GM23338 (cell line): ENCODE measurements at regions not wholly inside any gene's neighbourhood (a gene's known extent, or its start where the extent isn't known, plus 50 kb on each side); places are given as distances from the start of the nearest gene placed in this dataset.

Source experiments
- CREB1 ChIP-seq: fragments of 250-450 bp; sonication (Bioruptor Pico); IDR thresholded peaks from 2 replicates; pipeline ENCODE4 v1.5.0; 2020; ENCODE audit warnings: low read depth, mild to moderate bottlenecking, moderate library complexity
- EZH2 ChIP-seq: fragments of 200-600 bp; sonication (generic); IDR thresholded peaks from one replicate; pipeline ENCODE4 v1.8.0; 2017; ENCODE audit warnings: antibody characterized with exemption, mild to moderate bottlenecking, low read depth; ENCODE audit not compliant: unreplicated experiment
- EZH2phosphoT487 ChIP-seq: fragments of 200-600 bp; sonication (generic); IDR thresholded peaks from one replicate; pipeline ENCODE4 v1.8.1; 2018; ENCODE audit warnings: antibody characterized with exemption; ENCODE audit not compliant: unreplicated experiment
- JUNB ChIP-seq: IDR thresholded peaks from one replicate; pipeline ENCODE4 v1.6.1; 2016; ENCODE audit warnings: antibody characterized with exemption; ENCODE audit not compliant: unreplicated experiment
- POLR2AphosphoS5 ChIP-seq: IDR thresholded peaks from 2 replicates; pipeline ENCODE4 v1.6.1; 2016; ENCODE audit warnings: antibody characterized with exemption, low read depth
- REST ChIP-seq: IDR thresholded peaks from one replicate; pipeline ENCODE4 v1.6.1; 2018; ENCODE audit warnings: antibody characterized with exemption; ENCODE audit not compliant: unreplicated experiment
- STAT1 ChIP-seq: IDR thresholded peaks from one replicate; pipeline ENCODE4 v1.6.1; 2016; ENCODE audit warnings: antibody characterized with exemption; ENCODE audit not compliant: unreplicated experiment
- ZNF114 ChIP-seq: fragments of 250-450 bp; sonication (Bioruptor Pico); IDR thresholded peaks from 2 replicates; pipeline ENCODE4 v1.5.0; 2020; ENCODE audit warnings: mild to moderate bottlenecking, moderate library complexity
- ZNF331 ChIP-seq: fragments of 250-450 bp; sonication (Bioruptor Pico); IDR thresholded peaks from 2 replicates; pipeline ENCODE4 v1.5.0; 2020; ENCODE audit warnings: low read depth, mild to moderate bottlenecking, moderate library complexity
- TF ChIP-seq, protein P1 (sequence below), 2 experiments: fragments of 200-600 bp in 1 of 2; sonication (generic) in 1 of 2; conservative IDR thresholded peaks; 2 replicates each; pipeline versions ENCODE4 v1.5.1 to v1.6.1; 2016 to 2017; ENCODE audit warnings: antibody characterized with exemption in 2 of 2, low read depth in 2 of 2, mild to moderate bottlenecking in 2 of 2, moderate library complexity in 1 of 2
- TF ChIP-seq, protein P2 (sequence below): IDR thresholded peaks from 2 replicates; pipeline ENCODE4 v1.6.1; 2016; ENCODE audit warnings: antibody characterized with exemption

DNA sequence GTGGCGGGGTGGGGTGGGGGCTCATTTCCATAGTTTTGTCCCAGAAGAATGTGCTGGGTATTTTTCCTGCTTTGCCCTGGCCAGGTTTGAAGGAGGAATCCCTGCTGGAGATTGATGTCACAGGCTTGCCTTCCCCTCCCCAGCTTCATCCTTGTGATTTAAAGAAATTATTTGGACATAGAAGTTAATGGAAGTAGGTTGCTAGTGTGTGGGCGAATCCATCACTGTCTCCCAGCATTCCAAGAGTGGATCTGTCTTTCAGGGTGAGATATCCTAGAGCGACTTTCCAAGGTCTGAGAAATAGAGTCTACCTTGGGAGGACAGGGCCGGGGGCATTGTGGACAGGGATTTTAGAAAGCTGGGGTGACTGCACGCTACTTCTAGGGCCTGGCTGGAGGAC lies 64.9 kb upstream of the HSPA9 start:
- TF ChIP-seq, protein P1, sequence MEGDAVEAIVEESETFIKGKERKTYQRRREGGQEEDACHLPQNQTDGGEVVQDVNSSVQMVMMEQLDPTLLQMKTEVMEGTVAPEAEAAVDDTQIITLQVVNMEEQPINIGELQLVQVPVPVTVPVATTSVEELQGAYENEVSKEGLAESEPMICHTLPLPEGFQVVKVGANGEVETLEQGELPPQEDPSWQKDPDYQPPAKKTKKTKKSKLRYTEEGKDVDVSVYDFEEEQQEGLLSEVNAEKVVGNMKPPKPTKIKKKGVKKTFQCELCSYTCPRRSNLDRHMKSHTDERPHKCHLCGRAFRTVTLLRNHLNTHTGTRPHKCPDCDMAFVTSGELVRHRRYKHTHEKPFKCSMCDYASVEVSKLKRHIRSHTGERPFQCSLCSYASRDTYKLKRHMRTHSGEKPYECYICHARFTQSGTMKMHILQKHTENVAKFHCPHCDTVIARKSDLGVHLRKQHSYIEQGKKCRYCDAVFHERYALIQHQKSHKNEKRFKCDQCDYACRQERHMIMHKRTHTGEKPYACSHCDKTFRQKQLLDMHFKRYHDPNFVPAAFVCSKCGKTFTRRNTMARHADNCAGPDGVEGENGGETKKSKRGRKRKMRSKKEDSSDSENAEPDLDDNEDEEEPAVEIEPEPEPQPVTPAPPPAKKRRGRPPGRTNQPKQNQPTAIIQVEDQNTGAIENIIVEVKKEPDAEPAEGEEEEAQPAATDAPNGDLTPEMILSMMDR (conservative IDR thresholded peaks at IDR 0.05; ENCODE audit: low read depth in 2 of 2), result no peak
- no peak for TF ChIP-seq EZH2
- TF ChIP-seq EZH2phosphoT487, result no peak
- no peak for TF ChIP-seq CREB1 (CRISPR knock-in tag)
- TF ChIP-seq REST, result no peak
- no peak for TF ChIP-seq POLR2AphosphoS5
- TF ChIP-seq ZNF331 (CRISPR knock-in tag), result no peak
- TF ChIP-seq JUNB, result no peak
- no peak for TF ChIP-seq STAT1
- no peak for TF ChIP-seq ZNF114 (CRISPR knock-in tag)
- TF ChIP-seq, protein P2, sequence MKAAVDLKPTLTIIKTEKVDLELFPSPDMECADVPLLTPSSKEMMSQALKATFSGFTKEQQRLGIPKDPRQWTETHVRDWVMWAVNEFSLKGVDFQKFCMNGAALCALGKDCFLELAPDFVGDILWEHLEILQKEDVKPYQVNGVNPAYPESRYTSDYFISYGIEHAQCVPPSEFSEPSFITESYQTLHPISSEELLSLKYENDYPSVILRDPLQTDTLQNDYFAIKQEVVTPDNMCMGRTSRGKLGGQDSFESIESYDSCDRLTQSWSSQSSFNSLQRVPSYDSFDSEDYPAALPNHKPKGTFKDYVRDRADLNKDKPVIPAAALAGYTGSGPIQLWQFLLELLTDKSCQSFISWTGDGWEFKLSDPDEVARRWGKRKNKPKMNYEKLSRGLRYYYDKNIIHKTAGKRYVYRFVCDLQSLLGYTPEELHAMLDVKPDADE, result no peak
